Liver (tissue), 8 donors: ENCODE measurements at regions not wholly inside any gene's neighbourhood (a gene's known extent, or its start where the extent isn't known, plus 50 kb on each side); places are given as distances from the start of the nearest gene placed in this dataset.

Experiments used
- DNase-seq: peaks from one replicate; pipeline ENCODE4 v3.0.0-alpha.2; 2017; ENCODE audit warnings: low spot score
- H3K27ac ChIP-seq, 2 donors: one replicate each; pipeline ENCODE4 v1.7.0; 2013; ENCODE audit warnings: inconsistent platforms in 2 of 2, low read length in 2 of 2, control low read depth in 1 of 2, low read depth in 1 of 2, mild to moderate bottlenecking in 1 of 2
- H3K27me3 ChIP-seq, 4 donors: one replicate each; pipeline versions ENCODE4 v1.6.1 to v1.7.0; 2013; ENCODE audit warnings: low read length in 3 of 4, inconsistent platforms in 1 of 4, mild to moderate bottlenecking in 1 of 4, moderate library complexity in 1 of 4; ENCODE audit not compliant: control insufficient read depth in 4 of 4, insufficient read depth in 4 of 4
- H3K36me3 ChIP-seq, 4 donors: one replicate each; pipeline versions ENCODE4 v1.6.1 to v1.7.0; 2013; ENCODE audit warnings: low read length in 3 of 4, mild to moderate bottlenecking in 3 of 4, low read depth in 1 of 4, moderate library complexity in 1 of 4; ENCODE audit not compliant: control insufficient read depth in 4 of 4, insufficient read depth in 3 of 4
- H3K4me1 ChIP-seq, 4 donors: one replicate each; pipeline versions ENCODE4 v1.6.1 to v1.7.0; 2013; ENCODE audit warnings: low read length in 3 of 4, mild to moderate bottlenecking in 3 of 4, moderate library complexity in 1 of 4; ENCODE audit not compliant: control insufficient read depth in 4 of 4, insufficient read depth in 4 of 4
- H3K4me3 ChIP-seq, 3 donors: one replicate each; pipeline versions ENCODE4 v1.6.1 to v1.7.0; 2013; ENCODE audit warnings: low read length in 3 of 3, control low read depth in 1 of 3, low read depth in 1 of 3, mild to moderate bottlenecking in 1 of 3
- H3K9ac ChIP-seq, 2 donors: one replicate each; pipeline ENCODE4 v1.7.0; 2013; ENCODE audit warnings: low read length in 2 of 2, mild to moderate bottlenecking in 2 of 2, moderate library complexity in 2 of 2, control low read depth in 1 of 2, low read depth in 1 of 2
- H3K9me3 ChIP-seq, 4 donors: one replicate each; pipeline versions ENCODE4 v1.6.1 to v1.7.0; 2013; ENCODE audit warnings: low read length in 3 of 4; ENCODE audit not compliant: control insufficient read depth in 4 of 4
- EGR1 ChIP-seq, 2 donors: IDR thresholded peaks; 2 replicates each; pipeline ENCODE4 v1.6.1; 2016 to 2018; ENCODE audit warnings: antibody characterized with exemption in 2 of 2, low read depth in 2 of 2
- FOXA1 ChIP-seq: IDR thresholded peaks from 2 replicates; pipeline ENCODE4 v1.6.1; 2016; ENCODE audit warnings: antibody characterized with exemption
- FOXA2 ChIP-seq: IDR thresholded peaks from 2 replicates; pipeline ENCODE4 v1.6.1; 2016; ENCODE audit warnings: antibody characterized with exemption
- GABPA ChIP-seq, 2 donors: IDR thresholded peaks in 1 of 2; conservative IDR thresholded peaks in 1 of 2; 2 replicates each; pipeline ENCODE4 v1.6.1; 2016; ENCODE audit warnings: antibody characterized with exemption in 2 of 2, mild to moderate bottlenecking in 1 of 2, moderate library complexity in 1 of 2
- HNF4A ChIP-seq, 2 donors: conservative IDR thresholded peaks; 2 replicates each; pipeline ENCODE4 v1.6.1; 2016; ENCODE audit warnings: antibody characterized with exemption in 2 of 2, mild to moderate bottlenecking in 2 of 2
- HNF4G ChIP-seq: IDR thresholded peaks from 2 replicates; pipeline ENCODE4 v1.6.1; 2016; ENCODE audit warnings: antibody characterized with exemption
- JUND ChIP-seq, 2 donors: IDR thresholded peaks; 2 replicates each; pipeline ENCODE4 v1.6.1; 2016; ENCODE audit warnings: antibody characterized with exemption in 2 of 2
- NR2F2 ChIP-seq: IDR thresholded peaks from 2 replicates; pipeline ENCODE4 v1.6.1; 2016; ENCODE audit warnings: antibody characterized with exemption
- RAD21 ChIP-seq, 2 donors: IDR thresholded peaks; 2 replicates each; pipeline ENCODE4 v1.6.1; 2016; ENCODE audit warnings: antibody characterized with exemption in 2 of 2, mild to moderate bottlenecking in 2 of 2
- REST ChIP-seq: IDR thresholded peaks from 2 replicates; pipeline ENCODE4 v1.6.1; 2016; ENCODE audit warnings: antibody characterized with exemption, mild to moderate bottlenecking
- RXRA ChIP-seq, 2 donors: IDR thresholded peaks; 2 replicates each; pipeline ENCODE4 v1.6.1; 2017 to 2018; ENCODE audit warnings: antibody characterized with exemption in 2 of 2, mild to moderate bottlenecking in 1 of 2
- SP1 ChIP-seq: IDR thresholded peaks from 2 replicates; pipeline ENCODE4 v1.6.1; 2018; ENCODE audit warnings: antibody characterized with exemption, mild to moderate bottlenecking
- TAF1 ChIP-seq: conservative IDR thresholded peaks from 2 replicates; pipeline ENCODE4 v1.6.1; 2016; ENCODE audit warnings: antibody characterized with exemption, mild to moderate bottlenecking
- YY1 ChIP-seq: IDR thresholded peaks from 2 replicates; pipeline ENCODE4 v1.6.1; 2016; ENCODE audit warnings: antibody characterized with exemption, mild to moderate bottlenecking
- ZBTB33 ChIP-seq: IDR thresholded peaks from 2 replicates; pipeline ENCODE4 v1.6.1; 2016; ENCODE audit warnings: antibody characterized with exemption
- WGBS: extraction: QIAGEN DNeasy Blood & Tissue Kit; methylation state at CpG from one replicate; pipeline ENCODE4 v1.1.7; 2013; 5-methylcytosine and 5-hydroxymethylcytosine counted together
- TF ChIP-seq, protein P1 (sequence below): IDR thresholded peaks from 2 replicates; pipeline ENCODE4 v1.6.1; 2016; ENCODE audit warnings: antibody characterized with exemption
- TF ChIP-seq, protein P2 (sequence below): IDR thresholded peaks from 2 replicates; pipeline ENCODE4 v1.6.1; 2016; ENCODE audit warnings: antibody characterized with exemption
- TF ChIP-seq, protein P3 (sequence below): fragments of 150-350 bp; IDR thresholded peaks from 2 replicates; pipeline ENCODE4 v1.5.1; 2017; ENCODE audit warnings: improper control_type of control experiment, low read depth, low read length; ENCODE audit not compliant: missing input control
- donor health status: healthy.
- donor health status: healthy.
- donor health status: healthy.
- donor health status: healthy.
- donor health status: healthy.

GRCh38 chr22:27231266-27231665, 570.3 kb downstream of the MN1 start:
- no peak for DNase-seq
- TF ChIP-seq SP1: no peak
- TF ChIP-seq ZBTB33: no peak
- TF ChIP-seq REST: no peak
- no peak for TF ChIP-seq JUND (IDR thresholded peaks at IDR 0.05)
- TF ChIP-seq FOXA1: no peak
- no peak for TF ChIP-seq YY1
- no peak for TF ChIP-seq RAD21 (IDR thresholded peaks at IDR 0.05)
- TF ChIP-seq, protein P1, sequence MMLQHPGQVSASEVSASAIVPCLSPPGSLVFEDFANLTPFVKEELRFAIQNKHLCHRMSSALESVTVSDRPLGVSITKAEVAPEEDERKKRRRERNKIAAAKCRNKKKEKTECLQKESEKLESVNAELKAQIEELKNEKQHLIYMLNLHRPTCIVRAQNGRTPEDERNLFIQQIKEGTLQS: no peak
- TF ChIP-seq HNF4A (conservative IDR thresholded peaks at IDR 0.05): no peak
- TF ChIP-seq, protein P2, sequence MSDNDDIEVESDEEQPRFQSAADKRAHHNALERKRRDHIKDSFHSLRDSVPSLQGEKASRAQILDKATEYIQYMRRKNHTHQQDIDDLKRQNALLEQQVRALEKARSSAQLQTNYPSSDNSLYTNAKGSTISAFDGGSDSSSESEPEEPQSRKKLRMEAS: no peak
- no peak for TF ChIP-seq HNF4G
- no peak for TF ChIP-seq NR2F2
- no peak for TF ChIP-seq FOXA2
- TF ChIP-seq, protein P3, sequence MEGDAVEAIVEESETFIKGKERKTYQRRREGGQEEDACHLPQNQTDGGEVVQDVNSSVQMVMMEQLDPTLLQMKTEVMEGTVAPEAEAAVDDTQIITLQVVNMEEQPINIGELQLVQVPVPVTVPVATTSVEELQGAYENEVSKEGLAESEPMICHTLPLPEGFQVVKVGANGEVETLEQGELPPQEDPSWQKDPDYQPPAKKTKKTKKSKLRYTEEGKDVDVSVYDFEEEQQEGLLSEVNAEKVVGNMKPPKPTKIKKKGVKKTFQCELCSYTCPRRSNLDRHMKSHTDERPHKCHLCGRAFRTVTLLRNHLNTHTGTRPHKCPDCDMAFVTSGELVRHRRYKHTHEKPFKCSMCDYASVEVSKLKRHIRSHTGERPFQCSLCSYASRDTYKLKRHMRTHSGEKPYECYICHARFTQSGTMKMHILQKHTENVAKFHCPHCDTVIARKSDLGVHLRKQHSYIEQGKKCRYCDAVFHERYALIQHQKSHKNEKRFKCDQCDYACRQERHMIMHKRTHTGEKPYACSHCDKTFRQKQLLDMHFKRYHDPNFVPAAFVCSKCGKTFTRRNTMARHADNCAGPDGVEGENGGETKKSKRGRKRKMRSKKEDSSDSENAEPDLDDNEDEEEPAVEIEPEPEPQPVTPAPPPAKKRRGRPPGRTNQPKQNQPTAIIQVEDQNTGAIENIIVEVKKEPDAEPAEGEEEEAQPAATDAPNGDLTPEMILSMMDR: no peak
- no peak for TF ChIP-seq TAF1
- no peak for TF ChIP-seq RXRA (IDR thresholded peaks at IDR 0.05)
- no peak for TF ChIP-seq EGR1 (IDR thresholded peaks at IDR 0.05; ENCODE audit: low read depth in 2 of 2)
- no peak for TF ChIP-seq GABPA (IDR thresholded peaks at IDR 0.05 in 1 of 2, conservative IDR thresholded peaks at IDR 0.05 in 1 of 2)
- no peak overlapping the region for H3K27ac ChIP-seq
- peaks cover 0 to 5% (median 0%) of the 10 kb centered on the region in 4 donors for H3K27me3 ChIP-seq
- H3K9ac ChIP-seq: no peak overlapping the region
- 84% methylated on average over 5 of the region's 5 CpGs for WGBS
- H3K4me1 ChIP-seq: no peaks in the 10 kb centered on the region
- H3K9me3 ChIP-seq: peaks cover 0 to 5% (median 0%) of the 10 kb centered on the region in 4 donors
- H3K36me3 ChIP-seq: no peaks in the 10 kb centered on the region
- no peak overlapping the region for H3K4me3 ChIP-seq
